H9 (cell line): ENCODE measurements at regions not wholly inside any gene's neighbourhood (a gene's known extent, or its start where the extent isn't known, plus 50 kb on each side); places are given as distances from the start of the nearest gene placed in this dataset.

Experiments
- DNase-seq: peaks from one replicate; pipeline ENCODE4 v3.0.0-alpha.2; 2017
- H2AFZ ChIP-seq: one replicate; pipeline ENCODE4 v1.6.1; 2013; ENCODE audit warnings: mild to moderate bottlenecking, low read length, control low read depth, moderate library complexity
- H2AK5ac ChIP-seq: 2 replicates; pipeline ENCODE4 v1.6.1; 2013; ENCODE audit warnings: low read length, control low read depth, mixed read lengths; ENCODE audit not compliant: insufficient read length
- H2BK120ac ChIP-seq: one replicate; pipeline ENCODE4 v1.6.1; 2013; ENCODE audit warnings: low read depth, mild to moderate bottlenecking, low read length, control low read depth, inconsistent platforms; ENCODE audit not compliant: poor library complexity, severe bottlenecking
- H2BK12ac ChIP-seq: 2 replicates; pipeline ENCODE4 v1.6.1; 2013; ENCODE audit warnings: low read length, control low read depth, mixed read lengths, low read depth; ENCODE audit not compliant: insufficient read length
- H2BK15ac ChIP-seq: 2 replicates; pipeline ENCODE4 v1.6.1; 2013; ENCODE audit warnings: low read depth, low read length, control low read depth
- H2BK20ac ChIP-seq: one replicate; pipeline ENCODE4 v1.6.1; 2013; ENCODE audit warnings: low read depth, mild to moderate bottlenecking, low read length, control low read depth, inconsistent platforms; ENCODE audit not compliant: poor library complexity, severe bottlenecking
- H2BK5ac ChIP-seq: 2 replicates; pipeline ENCODE4 v1.6.1; 2013; ENCODE audit warnings: low read length, control low read depth, mixed read lengths; ENCODE audit not compliant: insufficient read length
- H3K14ac ChIP-seq: 2 replicates; pipeline ENCODE4 v1.6.1; 2013; ENCODE audit warnings: low read length, control low read depth; ENCODE audit not compliant: insufficient read depth
- H3K18ac ChIP-seq: 2 replicates; pipeline ENCODE4 v1.6.1; 2013; ENCODE audit warnings: low read depth, mild to moderate bottlenecking, mixed read lengths, low read length, control low read depth; ENCODE audit not compliant: insufficient read length
- H3K23ac ChIP-seq: 2 replicates; pipeline ENCODE4 v1.6.1; 2013; ENCODE audit warnings: low read length, control low read depth, mixed read lengths, low read depth; ENCODE audit not compliant: insufficient read length
- H3K23me2 ChIP-seq: 2 replicates; pipeline ENCODE4 v1.6.1; 2013; ENCODE audit warnings: low read depth, mild to moderate bottlenecking, mixed read lengths, low read length, control low read depth; ENCODE audit not compliant: insufficient read length, poor library complexity, severe bottlenecking
- H3K27ac ChIP-seq: 2 replicates; pipeline ENCODE4 v1.5.1; 2013; ENCODE audit warnings: low read length, control low read depth, mixed read lengths, low read depth; ENCODE audit not compliant: insufficient read length
- H3K27me3 ChIP-seq: 2 replicates; pipeline ENCODE4 v1.6.1; 2013; ENCODE audit warnings: low read length, control low read depth, inconsistent platforms; ENCODE audit not compliant: insufficient read depth
- H3K4ac ChIP-seq: 2 replicates; pipeline ENCODE4 v1.6.1; 2013; ENCODE audit warnings: low read depth, mild to moderate bottlenecking, control low read depth, inconsistent platforms, low read length, moderate library complexity
- H3K4me1 ChIP-seq: 2 replicates; pipeline ENCODE4 v1.6.1; 2013; ENCODE audit warnings: low read length, control low read depth, inconsistent platforms; ENCODE audit not compliant: insufficient read depth
- H3K4me2 ChIP-seq: 2 replicates; pipeline ENCODE4 v1.6.1; 2013; ENCODE audit warnings: low read length, control low read depth, mixed read lengths; ENCODE audit not compliant: insufficient read length, insufficient read depth
- H3K56ac ChIP-seq: 2 replicates; pipeline ENCODE4 v1.6.1; 2013; ENCODE audit warnings: low read depth, mild to moderate bottlenecking, mixed read lengths, low read length, control low read depth; ENCODE audit not compliant: insufficient read length
- H3K79me1 ChIP-seq: 2 replicates; pipeline ENCODE4 v1.6.1; 2013; ENCODE audit warnings: low read depth, mild to moderate bottlenecking, moderate library complexity, low read length, control low read depth, inconsistent platforms; ENCODE audit not compliant: insufficient read depth, poor library complexity, severe bottlenecking
- H3K79me2 ChIP-seq: 2 replicates; pipeline ENCODE4 v1.6.1; 2013; ENCODE audit warnings: low read length, control low read depth, inconsistent platforms; ENCODE audit not compliant: insufficient read depth
- H3K9ac ChIP-seq: 2 replicates; pipeline ENCODE4 v1.6.1; 2013; ENCODE audit warnings: low read length, control low read depth, mixed read lengths; ENCODE audit not compliant: insufficient read length; ENCODE audit errors: extremely low read depth
- H3K9me3 ChIP-seq: one replicate; pipeline ENCODE4 v1.6.1; 2013; ENCODE audit warnings: low read depth, low read length, inconsistent platforms; ENCODE audit not compliant: control insufficient read depth
- H3T11ph ChIP-seq: one replicate; pipeline ENCODE4 v1.6.1; 2013; ENCODE audit warnings: mild to moderate bottlenecking, low read length, control low read depth, inconsistent platforms
- H4K20me1 ChIP-seq: one replicate; pipeline ENCODE4 v1.6.1; 2013; ENCODE audit not compliant: control insufficient read depth, insufficient read length, insufficient read depth
- H4K5ac ChIP-seq: 2 replicates; pipeline ENCODE4 v1.6.1; 2013; ENCODE audit warnings: low read depth, mild to moderate bottlenecking, mixed read lengths, low read length, control low read depth; ENCODE audit not compliant: insufficient read length
- H4K8ac ChIP-seq: replicated peaks from 2 replicates; pipeline ENCODE4 v1.6.1; 2013; ENCODE audit warnings: low read length, control low read depth, mixed read lengths, low read depth; ENCODE audit not compliant: insufficient read length
- H4K91ac ChIP-seq: 2 replicates; pipeline ENCODE4 v1.6.1; 2013; ENCODE audit warnings: low read depth, mild to moderate bottlenecking, moderate library complexity, mixed read lengths, low read length, control low read depth; ENCODE audit not compliant: insufficient read length
- H3K27ac Mint-ChIP-seq, 3 experiments: 2 replicates in 2 of 3; 3 replicates in 1 of 3; pipeline ENCODE4 v1.8.0; 2020 to 2021; ENCODE audit warnings: mixed read lengths in 3 of 3, mild to moderate bottlenecking in 1 of 3, moderate library complexity in 1 of 3
- H3K27me3 Mint-ChIP-seq: 2 replicates; pipeline ENCODE4 v1.8.0; 2021; ENCODE audit warnings: low read depth, mild to moderate bottlenecking, moderate library complexity, mixed read lengths
- H3K36me3 Mint-ChIP-seq, 3 experiments: 2 replicates in 2 of 3; 3 replicates in 1 of 3; pipeline ENCODE4 v1.8.0; 2020 to 2021; ENCODE audit warnings: low read depth in 3 of 3, mixed read lengths in 3 of 3; ENCODE audit not compliant: insufficient read depth in 1 of 3
- H3K4me1 Mint-ChIP-seq, 2 experiments: 2 replicates each; pipeline ENCODE4 v1.8.0; 2020; ENCODE audit warnings: mixed read lengths in 2 of 2
- H3K4me3 Mint-ChIP-seq, 2 experiments: 2 replicates in 1 of 2; 3 replicates in 1 of 2; pipeline ENCODE4 v1.8.0; 2020 to 2021; ENCODE audit warnings: mild to moderate bottlenecking in 2 of 2, mixed read lengths in 2 of 2, moderate library complexity in 1 of 2
- H3K9me3 Mint-ChIP-seq, 2 experiments: 2 replicates in 1 of 2; 3 replicates in 1 of 2; pipeline ENCODE4 v1.8.0; 2020; ENCODE audit warnings: mild to moderate bottlenecking in 2 of 2, mixed read lengths in 2 of 2, moderate library complexity in 1 of 2
- CTCF ChIP-seq: fragments of 200-600 bp; sonication (generic); conservative IDR thresholded peaks from 3 replicates; pipeline ENCODE4 v1.8.0; 2021; ENCODE audit warnings: antibody characterized with exemption, mild to moderate bottlenecking
- WGBS: extraction: QIAGEN DNeasy Blood & Tissue Kit; methylation state at CpG from one replicate; pipeline ENCODE4 v1.1.7; 2013; ENCODE audit warnings: missing lambda C conversion rate, low lambda C conversion rate, mixed read lengths; ENCODE audit not compliant: insufficient read length; ENCODE audit errors: extremely low coverage; 5-methylcytosine and 5-hydroxymethylcytosine counted together

- no peak overlapping the region for H3T11ph ChIP-seq
- no peak overlapping the region for H3K4me3 Mint-ChIP-seq
- peaks cover 66 to 70% of the 10 kb centered on the region in 2 experiments for H3K9me3 Mint-ChIP-seq
Observed at GRCh38 chrX:149346306-149346705, 158.8 kb downstream of the IDS start.

More at GRCh38 chrX:149346306-149346705, 158.8 kb downstream of the IDS start:
- Histone ChIP-seq H3K23ac (no peak overlapping the region), H3K14ac (no peak overlapping the region), H3K4me1 (no peaks in the 10 kb centered on the region; the same call in 1 of the 2 replicates), H3K9me3 (peaks cover 40% of the 10 kb centered on the region), H3K9ac (no peak overlapping the region), H4K5ac (no peak overlapping the region), H2BK5ac (no peak overlapping the region), H3K4me2 (no peak overlapping the region), H4K91ac (no peak overlapping the region), H3K56ac (no peak overlapping the region), H4K8ac (no peak overlapping the region), H2BK120ac (no peak overlapping the region), H4K20me1 (no peaks in the 10 kb centered on the region), H2BK15ac (no peak overlapping the region), H3K18ac (no peak overlapping the region), H2AFZ (no peak overlapping the region), H3K4ac (no peak overlapping the region), H2AK5ac (no peak overlapping the region), H3K79me1 (no peaks in the 10 kb centered on the region), H3K23me2 (no peaks in the 10 kb centered on the region), H2BK12ac (no peak overlapping the region), H3K27me3 (no peaks in the 10 kb centered on the region), H3K79me2 (no peaks in the 10 kb centered on the region), H3K27ac (no peak overlapping the region), H2BK20ac (no peak overlapping the region)
- DNase-seq = no peak
- peaks cover 12% of the 10 kb centered on the region for H3K27me3 Mint-ChIP-seq
- H3K27ac Mint-ChIP-seq = no peak overlapping the region
- H3K36me3 Mint-ChIP-seq = peaks cover 0 to 7% (median 6%) of the 10 kb centered on the region in 3 experiments; a peak in 5 of 7 replicates
- no CpG with 5 or more reads among the region's 3 CpGs for WGBS
- peaks cover 0 to 10% of the 10 kb centered on the region in 2 experiments; a peak in 2 of 4 replicates for H3K4me1 Mint-ChIP-seq
- TF ChIP-seq CTCF = no peak
